ENCODE measurements at regions not wholly inside any gene's neighbourhood (a gene's known extent, or its start where the extent isn't known, plus 50 kb on each side); places are given as distances from the start of the nearest gene placed in this dataset.

GRCh38 chr12:12020762-12021161, 50.0 kb upstream of the BCL2L14 start:
- TF ChIP-seq POLR2A (IDR thresholded peaks at IDR 0.05; ENCODE audit: low read length), result no peak
- no peak for TF ChIP-seq GATA1 (IDR thresholded peaks at IDR 0.05; ENCODE audit: low read depth, low read length)

Measured in erythroblast (primary cell).